ENCODE measurements at regions not wholly inside any gene's neighbourhood (a gene's known extent, or its start where the extent isn't known, plus 50 kb on each side); places are given as distances from the start of the nearest gene placed in this dataset.

GRCh38 chrX:925094-925493, 287.4 kb downstream of the CRLF2 start:
- no peak for TF ChIP-seq CTCF (IDR thresholded peaks at IDR 0.05)
- TF ChIP-seq POLR2A (IDR thresholded peaks at IDR 0.05) = no peak

All from adrenal gland (tissue), 5 donors.